SJSA1 (cell line): ENCODE measurements at regions not wholly inside any gene's neighbourhood (a gene's known extent, or its start where the extent isn't known, plus 50 kb on each side); places are given as distances from the start of the nearest gene placed in this dataset.
A peak's percentile ranks its signal among the peaks of the same experiment; 100 is the strongest.

Experiments
- DNase-seq, 2 experiments: peaks; one replicate each; pipeline ENCODE4 v3.0.0-alpha.2; 2015 to 2020; ENCODE audit warnings: low spot score in 2 of 2, low read depth in 1 of 2
- H3K27ac ChIP-seq: fragments of 250-450 bp; sonication (Bioruptor Pico); 2 replicates; pipeline ENCODE4 v1.5.1; 2020; ENCODE audit warnings: mild to moderate bottlenecking, moderate library complexity
- H3K27me3 ChIP-seq: fragments of 250-450 bp; sonication (Bioruptor Pico); replicated peaks from 2 replicates; pipeline ENCODE4 v1.5.1; 2020; ENCODE audit warnings: mild to moderate bottlenecking, moderate library complexity
- H3K36me3 ChIP-seq: fragments of 250-450 bp; sonication (Bioruptor Pico); 2 replicates; pipeline ENCODE4 v1.5.1; 2020; ENCODE audit warnings: mild to moderate bottlenecking
- H3K4me1 ChIP-seq: fragments of 250-450 bp; sonication (Bioruptor Pico); replicated peaks from 2 replicates; pipeline ENCODE4 v1.6.1; 2021; ENCODE audit warnings: mild to moderate bottlenecking
- H3K4me3 ChIP-seq: fragments of 250-450 bp; sonication (Bioruptor Pico); 2 replicates; pipeline ENCODE4 v1.5.1; 2020; ENCODE audit warnings: mild to moderate bottlenecking
- H3K9me3 ChIP-seq: fragments of 250-450 bp; sonication (Bioruptor Pico); replicated peaks from 2 replicates; pipeline ENCODE4 v1.5.1; 2020; ENCODE audit warnings: mild to moderate bottlenecking

DNA sequence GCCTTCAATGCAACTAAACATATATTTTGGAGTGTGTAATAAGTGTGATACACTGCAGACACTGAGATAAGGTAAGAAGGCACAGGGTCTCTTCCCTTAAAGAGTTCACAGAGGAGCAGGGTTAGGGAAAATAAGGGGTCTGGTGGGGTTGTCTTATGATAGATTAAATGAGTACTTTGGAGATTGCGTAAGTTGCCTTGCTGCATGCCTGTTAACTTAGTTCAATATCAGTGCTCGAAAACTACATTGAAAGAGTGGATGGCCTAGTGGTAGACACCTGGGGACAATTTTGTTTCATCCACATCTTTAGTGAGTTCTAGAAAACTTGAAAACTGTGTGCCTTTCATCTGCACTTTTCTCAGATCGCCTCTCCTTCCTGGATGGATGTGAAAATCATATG, 123.2 kb upstream of the BTBD3 start:
- H3K9me3 ChIP-seq, result no peaks in the 10 kb centered on the region; the same call in 1 of the 2 replicates
- no peak overlapping the region for H3K4me3 ChIP-seq
- peaks cover 2% of the 10 kb centered on the region for H3K4me1 ChIP-seq
- H3K27ac ChIP-seq, result no peak overlapping the region
- no peaks in the 10 kb centered on the region for H3K27me3 ChIP-seq
- DNase-seq, result no peak
- no peaks in the 10 kb centered on the region for H3K36me3 ChIP-seq

- no peaks in the 10 kb centered on the region for H3K27me3 ChIP-seq
- no peak overlapping the region for H3K4me3 ChIP-seq
- no peak for DNase-seq
- H3K27ac ChIP-seq, result no peak overlapping the region
- H3K4me1 ChIP-seq, result peaks cover 6% of the 10 kb centered on the region
- H3K9me3 ChIP-seq, result no peaks in the 10 kb centered on the region; the same call in 1 of the 2 replicates
- no peaks in the 10 kb centered on the region for H3K36me3 ChIP-seq
Measured at GRCh38 chr20:11795071-11795615, 122.5 kb upstream of the BTBD3 start.

DNA sequence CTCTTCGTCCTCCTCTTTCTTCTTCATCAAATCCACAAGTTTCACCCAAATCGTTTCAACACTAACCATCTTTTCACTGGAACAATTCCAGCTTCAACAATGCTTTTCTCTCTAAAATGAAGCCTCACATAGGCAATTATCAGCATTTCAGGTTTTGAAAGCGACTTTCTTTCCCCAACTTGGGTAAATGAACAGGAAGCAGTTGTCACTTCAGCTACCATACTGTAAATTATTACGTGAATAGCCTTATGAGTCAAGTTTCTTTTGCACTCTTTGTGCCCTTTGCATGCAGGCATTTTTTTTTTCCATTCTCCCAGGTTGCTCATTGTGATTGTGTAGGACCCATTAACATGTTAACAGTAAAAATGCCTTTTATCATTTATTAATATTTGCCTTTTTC, 121.7 kb upstream of the BTBD3 start:
- DNase-seq, result no peak
- Histone ChIP-seq H3K9me3 (no peaks in the 10 kb centered on the region; the same call in 1 of the 2 replicates), H3K36me3 (no peaks in the 10 kb centered on the region), H3K4me1 (peaks cover 6% of the 10 kb centered on the region), H3K27me3 (no peaks in the 10 kb centered on the region), H3K27ac (no peak overlapping the region), H3K4me3 (no peak overlapping the region)

DNA sequence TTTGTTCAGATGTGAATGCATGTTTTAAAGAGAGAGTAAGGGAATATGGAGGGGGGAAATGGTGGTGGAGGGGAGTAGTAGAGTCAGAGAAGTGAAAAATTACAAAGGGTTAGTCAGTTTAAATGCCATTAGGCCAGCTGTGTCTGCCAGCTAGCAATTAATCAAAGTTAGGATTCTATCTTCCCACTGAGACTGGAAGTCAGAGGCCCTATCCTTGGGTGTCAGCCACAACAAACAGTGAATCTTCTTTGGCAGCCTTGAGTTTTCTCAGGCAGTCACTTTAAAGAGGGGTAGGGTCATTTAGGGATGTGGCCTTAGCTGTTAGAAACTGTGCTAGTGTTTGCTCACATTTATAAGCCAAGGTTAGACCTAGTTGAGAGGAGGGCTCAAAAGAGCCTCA, 120.5 kb upstream of the BTBD3 start:
- H3K4me3 ChIP-seq, result no peak overlapping the region
- peaks cover 6% of the 10 kb centered on the region for H3K4me1 ChIP-seq
- no peaks in the 10 kb centered on the region for H3K27me3 ChIP-seq
- H3K9me3 ChIP-seq, result no peaks in the 10 kb centered on the region; the same call in 1 of the 2 replicates
- no peak for DNase-seq
- no peaks in the 10 kb centered on the region for H3K36me3 ChIP-seq
- no peak overlapping the region for H3K27ac ChIP-seq

DNA sequence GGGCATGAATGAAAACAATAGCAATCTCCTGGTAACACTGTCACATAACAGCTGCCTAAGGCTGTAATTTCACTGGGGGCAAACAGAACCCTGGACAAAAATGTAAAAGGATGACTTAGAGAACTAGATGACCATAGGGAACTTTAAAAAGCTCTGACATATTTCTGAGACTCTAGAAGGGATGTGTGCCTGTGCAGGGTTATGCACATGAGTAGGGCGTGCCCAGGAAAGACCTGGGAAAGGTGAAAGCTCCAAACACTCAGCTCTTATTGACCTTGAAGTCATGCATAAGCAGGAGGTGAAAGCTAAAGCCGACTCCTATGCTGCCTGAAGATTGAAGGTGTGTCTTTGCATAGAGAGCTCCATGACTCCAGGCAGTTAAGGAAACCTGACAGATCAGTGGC, 118.4 kb upstream of the BTBD3 start:
- Histone ChIP-seq H3K9me3 (no peaks in the 10 kb centered on the region; the same call in 1 of the 2 replicates), H3K27me3 (no peaks in the 10 kb centered on the region), H3K4me1 (peaks cover 6% of the 10 kb centered on the region), H3K27ac (no peak overlapping the region), H3K4me3 (no peak overlapping the region), H3K36me3 (no peaks in the 10 kb centered on the region)
- no peak for DNase-seq

GRCh38 chr20:11807054-11808048, 110.3 kb upstream of the BTBD3 start:
- H3K4me3 ChIP-seq, result no peak overlapping the region
- no peaks in the 10 kb centered on the region for H3K36me3 ChIP-seq
- H3K4me1 ChIP-seq, result peaks cover 39% of the 10 kb centered on the region

GRCh38 chr20:11808841-11809240, 108.9 kb upstream of the BTBD3 start:
- Histone ChIP-seq H3K36me3 (no peaks in the 10 kb centered on the region), H3K4me3 (no peak overlapping the region), H3K27me3 (no peaks in the 10 kb centered on the region), H3K9me3 (no peaks in the 10 kb centered on the region), H3K27ac (no peak overlapping the region), H3K4me1 (peaks cover 39% of the 10 kb centered on the region)
- no peak for DNase-seq

More at GRCh38 chr20:11807054-11808048, 110.3 kb upstream of the BTBD3 start:
- Histone ChIP-seq H3K27ac (peak overlapping the region; percentile 80), H3K27me3 (no peaks in the 10 kb centered on the region), H3K9me3 (no peaks in the 10 kb centered on the region)
- peak; percentile 47 to 82 for DNase-seq

DNA sequence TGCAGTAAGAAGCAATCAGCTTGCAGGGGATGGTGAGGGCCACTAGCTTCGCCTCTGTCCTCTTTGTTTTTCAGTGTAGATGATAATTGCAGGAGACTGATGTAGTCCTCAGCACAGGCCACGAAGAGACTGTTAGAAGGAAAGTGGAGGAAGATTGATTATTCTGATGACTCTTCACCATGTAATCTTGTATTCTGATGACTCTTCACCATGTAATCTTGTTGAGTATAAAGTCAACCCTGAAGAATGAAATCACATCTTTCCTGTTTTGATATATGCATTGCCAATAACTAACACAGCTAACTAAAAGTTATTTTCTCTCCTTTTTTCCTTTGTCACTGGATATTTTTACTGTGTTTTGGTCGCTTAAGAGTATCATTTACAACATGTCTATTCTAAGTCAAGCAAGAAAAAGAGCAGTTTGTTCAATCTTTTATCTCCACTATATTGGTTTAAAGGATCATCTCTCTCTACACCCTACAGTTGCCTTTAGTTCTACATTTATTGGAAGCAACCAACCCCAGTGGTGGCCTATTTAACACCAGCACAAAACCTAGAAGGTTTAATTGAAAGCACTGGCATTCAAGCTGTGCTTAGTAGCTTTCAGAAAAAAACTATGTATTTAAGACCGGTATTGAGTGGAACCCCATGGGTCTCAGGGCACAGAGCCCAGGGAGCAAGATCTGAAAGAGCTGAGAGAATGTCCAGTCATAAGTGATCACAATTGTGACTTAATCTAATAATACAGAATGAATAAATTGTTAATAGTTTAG, 107.2 kb upstream of the BTBD3 start:
- DNase-seq, result peak in 1 of 2 experiments; percentile 14
- no peak overlapping the region for H3K4me3 ChIP-seq
- H3K4me1 ChIP-seq, result peaks cover 47% of the 10 kb centered on the region

GRCh38 chr20:11813106-11813890, 104.4 kb upstream of the BTBD3 start:
- Histone ChIP-seq H3K4me3 (no peak overlapping the region), H3K4me1 (peaks cover 26% of the 10 kb centered on the region), H3K9me3 (no peaks in the 10 kb centered on the region), H3K27me3 (no peaks in the 10 kb centered on the region), H3K27ac (no peak overlapping the region), H3K36me3 (no peaks in the 10 kb centered on the region)
- no peak for DNase-seq

More for the DNA sequence above, 107.2 kb upstream of the BTBD3 start:
- no peaks in the 10 kb centered on the region for H3K36me3 ChIP-seq
- H3K9me3 ChIP-seq, result no peaks in the 10 kb centered on the region
- peak overlapping the region; percentile 46 for H3K27ac ChIP-seq
- H3K27me3 ChIP-seq, result no peaks in the 10 kb centered on the region

- no peaks in the 10 kb centered on the region for H3K9me3 ChIP-seq
- no peak for DNase-seq
- no peaks in the 10 kb centered on the region for H3K36me3 ChIP-seq
- no peak overlapping the region for H3K4me3 ChIP-seq
- no peak overlapping the region for H3K27ac ChIP-seq
- H3K4me1 ChIP-seq, result peaks cover 19% of the 10 kb centered on the region
- no peaks in the 10 kb centered on the region for H3K27me3 ChIP-seq
Measured at GRCh38 chr20:11814267-11814666, 103.4 kb upstream of the BTBD3 start.

DNA sequence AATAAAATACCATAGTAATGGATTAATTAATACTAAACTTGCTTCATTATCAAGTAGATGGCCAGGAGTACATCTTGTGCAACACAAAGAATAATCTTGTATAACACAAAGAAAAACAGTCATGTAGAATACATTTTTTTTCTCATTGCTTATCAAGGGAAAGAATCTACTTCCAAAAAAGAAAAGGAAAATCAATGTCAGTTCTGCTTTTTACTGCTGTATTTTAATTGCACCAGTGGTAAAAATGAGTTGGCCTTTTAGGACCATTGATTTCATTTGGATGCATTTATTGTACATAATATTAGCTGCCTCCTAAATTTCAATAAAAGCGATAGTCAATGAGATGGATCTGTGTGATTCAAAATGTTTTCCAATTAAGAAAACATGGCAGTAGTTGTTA, 96.9 kb upstream of the BTBD3 start:
- Histone ChIP-seq H3K27me3 (no peaks in the 10 kb centered on the region), H3K4me3 (no peak overlapping the region), H3K4me1 (peaks cover 4% of the 10 kb centered on the region; the same call in 1 of the 2 replicates), H3K9me3 (no peaks in the 10 kb centered on the region), H3K36me3 (no peaks in the 10 kb centered on the region), H3K27ac (no peak overlapping the region)
- no peak for DNase-seq

GRCh38 chr20:11822540-11822794, 95.2 kb upstream of the BTBD3 start:
- no peak for DNase-seq
- Histone ChIP-seq H3K4me3 (no peak overlapping the region), H3K27me3 (no peaks in the 10 kb centered on the region), H3K36me3 (no peaks in the 10 kb centered on the region), H3K9me3 (no peaks in the 10 kb centered on the region), H3K27ac (no peak overlapping the region), H3K4me1 (peaks cover 4% of the 10 kb centered on the region; the same call in 1 of the 2 replicates)

DNA sequence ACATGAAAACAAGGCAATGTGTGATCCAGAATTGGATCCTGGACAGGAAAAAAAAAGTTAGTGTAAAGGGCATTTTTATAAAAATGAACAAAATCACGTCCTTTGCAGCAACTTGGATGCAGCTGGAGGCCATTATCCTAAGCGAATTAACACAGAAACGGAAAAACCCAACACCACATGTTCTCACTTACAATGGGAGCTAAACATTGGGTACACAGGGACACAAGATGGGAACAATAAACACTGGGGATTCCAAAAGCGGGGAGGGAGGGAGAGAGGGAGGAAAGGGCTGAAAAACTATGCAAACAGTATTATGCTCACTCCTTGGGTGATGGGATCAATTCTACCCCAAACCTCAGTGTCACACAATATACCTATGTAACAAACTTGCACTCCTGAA, 91.4 kb upstream of the BTBD3 start:
- no peaks in the 10 kb centered on the region for H3K36me3 ChIP-seq
- no peaks in the 10 kb centered on the region for H3K27me3 ChIP-seq
- H3K4me3 ChIP-seq, result no peak overlapping the region
- no peak for DNase-seq
- no peaks in the 10 kb centered on the region for H3K9me3 ChIP-seq
- H3K4me1 ChIP-seq, result peaks cover 4% of the 10 kb centered on the region; the same call in 1 of the 2 replicates
- no peak overlapping the region for H3K27ac ChIP-seq
